Activated naive CD4-positive, alpha-beta T cell treated with anti-CD3 and anti-CD28 coated beads, Interleukin-2, amount 50 U/mL, for 72 hours (primary cell): ENCODE measurements at regions not wholly inside any gene's neighbourhood (a gene's known extent, or its start where the extent isn't known, plus 50 kb on each side); places are given as distances from the start of the nearest gene placed in this dataset.
A peak's percentile ranks its signal among the peaks of the same experiment; 100 is the strongest.

Experiments used
- ATAC-seq, 2 donors: fragments of 150-1000 bp; cut with Tn5 transposase; 2 replicates each; pipeline ENCODE4 v1.10.0; 2021; ENCODE audit warnings: mild to moderate bottlenecking in 2 of 2, moderate library complexity in 2 of 2
- DNase-seq, 2 donors: peaks; one replicate each; pipeline ENCODE4 v3.0.0; 2021 to 2022; ENCODE audit warnings: low spot score in 2 of 2
- H3K27ac Mint-ChIP-seq, 2 donors: one replicate each; pipeline ENCODE4 v1.8.0; 2022; ENCODE audit warnings: mild to moderate bottlenecking in 2 of 2, mixed read lengths in 2 of 2
- H3K36me3 Mint-ChIP-seq, 2 donors: one replicate each; pipeline ENCODE4 v1.8.0; 2022; ENCODE audit warnings: mixed read lengths in 2 of 2
- H3K9me3 Mint-ChIP-seq, 2 donors: one replicate each; pipeline ENCODE4 v1.8.0; 2022; ENCODE audit warnings: mixed read lengths in 2 of 2

GRCh38 chr14:98309591-98309990 is 962.4 kb downstream of the BCL11B start:
- Mint-ChIP-seq H3K36me3 (peaks cover 7% of the 10 kb centered on the region in 2 donors), H3K27ac (no peak overlapping the region), H3K9me3 (peaks cover 0 to 8% of the 10 kb centered on the region in 2 donors)
- no peak for DNase-seq
- ATAC-seq: no peak

GRCh38 chr14:98312006-98312405 is 960.0 kb downstream of the BCL11B start:
- H3K9me3 Mint-ChIP-seq: no peaks in the 10 kb centered on the region
- ATAC-seq (no peak), DNase-seq (no peak)
- H3K36me3 Mint-ChIP-seq: no peaks in the 10 kb centered on the region
- no peak overlapping the region for H3K27ac Mint-ChIP-seq

GRCh38 chr14:98321841-98322240 is 950.2 kb downstream of the BCL11B start:
- DNase-seq (no peak), ATAC-seq (no peak)
- peak overlapping the region in 1 of 2 donors; percentile 79 for H3K27ac Mint-ChIP-seq
- peaks cover 0 to 35% of the 10 kb centered on the region in 2 donors for H3K36me3 Mint-ChIP-seq
- peaks cover 8 to 26% of the 10 kb centered on the region in 2 donors for H3K9me3 Mint-ChIP-seq

- Mint-ChIP-seq H3K9me3 (peaks cover 8 to 24% of the 10 kb centered on the region in 2 donors), H3K27ac (no peak overlapping the region), H3K36me3 (peaks cover 0 to 34% of the 10 kb centered on the region in 2 donors)
- DNase-seq (no peak), ATAC-seq (no peak)
Measured at GRCh38 chr14:98323836-98324235, 948.2 kb downstream of the BCL11B start.

GRCh38 chr14:98325761-98326160 is 946.2 kb downstream of the BCL11B start:
- Mint-ChIP-seq H3K27ac (no peak overlapping the region), H3K36me3 (peaks cover 0 to 23% of the 10 kb centered on the region in 2 donors), H3K9me3 (peaks cover 0 to 20% of the 10 kb centered on the region in 2 donors)
- no peak for ATAC-seq
- no peak for DNase-seq

GRCh38 chr14:98328496-98328895 is 943.5 kb downstream of the BCL11B start:
- DNase-seq: no peak
- Mint-ChIP-seq H3K27ac (no peak overlapping the region), H3K36me3 (peaks cover 0 to 15% of the 10 kb centered on the region in 2 donors), H3K9me3 (peaks cover 0 to 33% of the 10 kb centered on the region in 2 donors)
- no peak for ATAC-seq

GRCh38 chr14:98334186-98334585 is 937.8 kb downstream of the BCL11B start:
- no peak for DNase-seq
- peaks cover 0 to 7% of the 10 kb centered on the region in 2 donors for H3K36me3 Mint-ChIP-seq
- no peak for ATAC-seq
- no peak overlapping the region for H3K27ac Mint-ChIP-seq
- H3K9me3 Mint-ChIP-seq: peaks cover 0 to 46% of the 10 kb centered on the region in 2 donors

GRCh38 chr14:98341211-98341610 is 930.8 kb downstream of the BCL11B start:
- Mint-ChIP-seq H3K36me3 (no peaks in the 10 kb centered on the region), H3K27ac (no peak overlapping the region), H3K9me3 (peaks cover 6 to 37% of the 10 kb centered on the region in 2 donors)
- DNase-seq (no peak), ATAC-seq (no peak)

GRCh38 chr14:98345161-98345560 is 926.8 kb downstream of the BCL11B start:
- Mint-ChIP-seq H3K36me3 (peaks cover 0 to 10% of the 10 kb centered on the region in 2 donors), H3K27ac (peak overlapping the region in 1 of 2 donors; percentile 82), H3K9me3 (peaks cover 6 to 21% of the 10 kb centered on the region in 2 donors)
- DNase-seq (no peak), ATAC-seq (peak in 1 of 2 donors; percentile 18)

GRCh38 chr14:98347686-98348085 is 924.3 kb downstream of the BCL11B start:
- peaks cover 0 to 10% of the 10 kb centered on the region in 2 donors for H3K36me3 Mint-ChIP-seq
- no peak for DNase-seq
- no peak for ATAC-seq
- H3K9me3 Mint-ChIP-seq: peaks cover 0 to 15% of the 10 kb centered on the region in 2 donors
- no peak overlapping the region for H3K27ac Mint-ChIP-seq

GRCh38 chr14:98348505-98348904 is 923.5 kb downstream of the BCL11B start:
- peaks cover 0 to 15% of the 10 kb centered on the region in 2 donors for H3K9me3 Mint-ChIP-seq
- no peak for ATAC-seq
- no peak overlapping the region for H3K27ac Mint-ChIP-seq
- no peak for DNase-seq
- H3K36me3 Mint-ChIP-seq: peaks cover 0 to 10% of the 10 kb centered on the region in 2 donors

GRCh38 chr14:98350213-98350612 is 921.8 kb downstream of the BCL11B start:
- peaks cover 0 to 10% of the 10 kb centered on the region in 2 donors for H3K36me3 Mint-ChIP-seq
- no peak for DNase-seq
- peak overlapping the region; percentile 36 to 58 for H3K27ac Mint-ChIP-seq
- ATAC-seq: peak in 1 of 2 donors; percentile 24
- H3K9me3 Mint-ChIP-seq: peaks cover 0 to 14% of the 10 kb centered on the region in 2 donors

GRCh38 chr14:98364961-98365360 is 907.0 kb downstream of the BCL11B start:
- peaks cover 5 to 27% of the 10 kb centered on the region in 2 donors for H3K9me3 Mint-ChIP-seq
- ATAC-seq (no peak), DNase-seq (no peak)
- peaks cover 6 to 22% of the 10 kb centered on the region in 2 donors for H3K36me3 Mint-ChIP-seq
- no peak overlapping the region for H3K27ac Mint-ChIP-seq

- H3K36me3 Mint-ChIP-seq: peaks cover 0 to 15% of the 10 kb centered on the region in 2 donors
Measured at GRCh38 chr14:98366429-98366828, 905.6 kb downstream of the BCL11B start.

GRCh38 chr14:98368221-98368620 is 903.8 kb downstream of the BCL11B start:
- DNase-seq: no peak
- Mint-ChIP-seq H3K9me3 (peaks cover 0 to 20% of the 10 kb centered on the region in 2 donors), H3K36me3 (peaks cover 0 to 15% of the 10 kb centered on the region in 2 donors), H3K27ac (peak overlapping the region in 1 of 2 donors; percentile 37)
- peak in 1 of 2 donors; percentile 37 for ATAC-seq

More at GRCh38 chr14:98366429-98366828, 905.6 kb downstream of the BCL11B start:
- ATAC-seq (no peak), DNase-seq (no peak)
- peaks cover 0 to 20% of the 10 kb centered on the region in 2 donors for H3K9me3 Mint-ChIP-seq
- H3K27ac Mint-ChIP-seq: no peak overlapping the region

- DNase-seq (no peak), ATAC-seq (no peak)
- Mint-ChIP-seq H3K27ac (no peak overlapping the region), H3K9me3 (peaks cover 0 to 20% of the 10 kb centered on the region in 2 donors), H3K36me3 (peaks cover 0 to 15% of the 10 kb centered on the region in 2 donors)
Measured at GRCh38 chr14:98368916-98369315, 903.1 kb downstream of the BCL11B start.

GRCh38 chr14:98369344-98369743 is 902.7 kb downstream of the BCL11B start:
- Mint-ChIP-seq H3K9me3 (peaks cover 0 to 20% of the 10 kb centered on the region in 2 donors), H3K36me3 (peaks cover 0 to 15% of the 10 kb centered on the region in 2 donors), H3K27ac (no peak overlapping the region)
- no peak for ATAC-seq
- DNase-seq: no peak

GRCh38 chr14:98370352-98370751 is 901.6 kb downstream of the BCL11B start:
- Mint-ChIP-seq H3K9me3 (peaks cover 0 to 20% of the 10 kb centered on the region in 2 donors), H3K27ac (no peak overlapping the region), H3K36me3 (peaks cover 0 to 15% of the 10 kb centered on the region in 2 donors)
- DNase-seq (no peak), ATAC-seq (no peak)
